ENCODE measurements at regions not wholly inside any gene's neighbourhood (a gene's known extent, or its start where the extent isn't known, plus 50 kb on each side); places are given as distances from the start of the nearest gene placed in this dataset.

DNA sequence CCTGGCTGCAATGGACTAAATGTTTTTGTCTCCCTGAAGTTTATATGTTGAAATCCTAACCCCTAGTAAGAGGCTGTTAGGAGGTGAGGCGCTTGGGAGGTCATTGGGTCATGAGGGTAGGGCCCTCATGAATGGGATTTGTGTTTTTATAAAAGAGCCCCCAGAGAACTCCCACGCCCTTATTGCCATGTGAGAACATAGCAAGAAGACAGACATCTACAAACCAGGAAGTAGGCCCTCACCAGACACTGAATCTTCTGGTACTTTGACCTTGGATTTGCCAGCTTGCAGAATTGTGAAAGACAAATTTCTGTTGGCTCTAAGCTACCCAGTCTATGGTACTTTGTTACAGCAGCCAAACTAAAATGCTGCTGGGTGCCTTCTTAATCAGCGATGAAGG is 96.1 kb upstream of the SPATA13 start:
- Histone ChIP-seq H3K4me3 (ENCODE audit: insufficient read depth, low read length, poor library complexity, severe bottlenecking) (no peak overlapping the region), H3K27me3 (ENCODE audit: low read length) (no peaks in the 10 kb centered on the region), H3K27ac (ENCODE audit: low read depth, low read length) (no peak overlapping the region), H3K4me2 (ENCODE audit: low read depth, low read length, poor library complexity, severe bottlenecking) (no peak overlapping the region), H4K20me1 (ENCODE audit: low read depth, low read length) (no peaks in the 10 kb centered on the region), H3K36me3 (ENCODE audit: low read length) (no peaks in the 10 kb centered on the region), H2AFZ (ENCODE audit: low read depth, low read length, severe bottlenecking) (no peak overlapping the region), H3K9ac (ENCODE audit: low read length) (no peak overlapping the region), H3K9me3 (ENCODE audit: insufficient read depth, low read length) (no peaks in the 10 kb centered on the region), H3K9me2 (replicated peaks; ENCODE audit: insufficient read depth, low read length) (no peaks in the 10 kb centered on the region), H3F3A (ENCODE audit: insufficient read depth) (no peaks in the 10 kb centered on the region), H3K79me2 (ENCODE audit: insufficient read depth, low read length) (no peaks in the 10 kb centered on the region)
- TF ChIP-seq EZH2phosphoT487 (conservative IDR thresholded peaks at IDR 0.05; ENCODE audit: low read length): no peak
- TF ChIP-seq, protein P1, sequence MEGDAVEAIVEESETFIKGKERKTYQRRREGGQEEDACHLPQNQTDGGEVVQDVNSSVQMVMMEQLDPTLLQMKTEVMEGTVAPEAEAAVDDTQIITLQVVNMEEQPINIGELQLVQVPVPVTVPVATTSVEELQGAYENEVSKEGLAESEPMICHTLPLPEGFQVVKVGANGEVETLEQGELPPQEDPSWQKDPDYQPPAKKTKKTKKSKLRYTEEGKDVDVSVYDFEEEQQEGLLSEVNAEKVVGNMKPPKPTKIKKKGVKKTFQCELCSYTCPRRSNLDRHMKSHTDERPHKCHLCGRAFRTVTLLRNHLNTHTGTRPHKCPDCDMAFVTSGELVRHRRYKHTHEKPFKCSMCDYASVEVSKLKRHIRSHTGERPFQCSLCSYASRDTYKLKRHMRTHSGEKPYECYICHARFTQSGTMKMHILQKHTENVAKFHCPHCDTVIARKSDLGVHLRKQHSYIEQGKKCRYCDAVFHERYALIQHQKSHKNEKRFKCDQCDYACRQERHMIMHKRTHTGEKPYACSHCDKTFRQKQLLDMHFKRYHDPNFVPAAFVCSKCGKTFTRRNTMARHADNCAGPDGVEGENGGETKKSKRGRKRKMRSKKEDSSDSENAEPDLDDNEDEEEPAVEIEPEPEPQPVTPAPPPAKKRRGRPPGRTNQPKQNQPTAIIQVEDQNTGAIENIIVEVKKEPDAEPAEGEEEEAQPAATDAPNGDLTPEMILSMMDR (IDR thresholded peaks at IDR 0.05; ENCODE audit: insufficient read depth, low read length, poor library complexity, severe bottlenecking): no peak

DNA sequence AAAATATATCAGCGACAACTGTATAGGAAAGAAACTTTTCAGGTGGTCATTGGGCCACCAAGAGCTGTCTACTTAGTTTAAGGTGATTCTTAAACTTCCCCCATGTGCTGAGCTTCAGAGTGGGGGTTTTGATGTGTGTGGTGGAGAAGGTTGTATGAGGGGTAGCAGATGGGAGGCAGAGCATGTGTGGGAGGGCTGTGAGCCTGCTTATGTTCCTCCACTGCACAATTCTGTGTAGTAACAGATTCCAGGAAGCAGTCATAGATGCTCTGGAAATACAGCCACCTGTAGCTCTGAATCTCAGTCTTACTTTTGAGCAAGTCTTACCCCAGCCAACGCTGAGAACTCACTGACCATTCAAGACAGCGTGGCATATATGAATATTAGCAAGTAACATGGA is 95.3 kb upstream of the SPATA13 start:
- Histone ChIP-seq H3K9me2 (replicated peaks; ENCODE audit: insufficient read depth, low read length) (no peaks in the 10 kb centered on the region), H3K27me3 (ENCODE audit: low read length) (no peaks in the 10 kb centered on the region), H3K9me3 (ENCODE audit: insufficient read depth, low read length) (no peaks in the 10 kb centered on the region), H3K79me2 (ENCODE audit: insufficient read depth, low read length) (no peaks in the 10 kb centered on the region), H3K9ac (ENCODE audit: low read length) (no peak overlapping the region), H2AFZ (ENCODE audit: low read depth, low read length, severe bottlenecking) (no peak overlapping the region), H3K4me2 (ENCODE audit: low read depth, low read length, poor library complexity, severe bottlenecking) (no peak overlapping the region), H4K20me1 (ENCODE audit: low read depth, low read length) (no peaks in the 10 kb centered on the region), H3K27ac (ENCODE audit: low read depth, low read length) (no peak overlapping the region), H3F3A (ENCODE audit: insufficient read depth) (no peaks in the 10 kb centered on the region), H3K4me3 (ENCODE audit: insufficient read depth, low read length, poor library complexity, severe bottlenecking) (no peak overlapping the region), H3K36me3 (ENCODE audit: low read length) (no peaks in the 10 kb centered on the region)
- TF ChIP-seq, protein P1 (IDR thresholded peaks at IDR 0.05; ENCODE audit: insufficient read depth, low read length, poor library complexity, severe bottlenecking): no peak
- TF ChIP-seq EZH2phosphoT487 (conservative IDR thresholded peaks at IDR 0.05; ENCODE audit: low read length): no peak

DNA sequence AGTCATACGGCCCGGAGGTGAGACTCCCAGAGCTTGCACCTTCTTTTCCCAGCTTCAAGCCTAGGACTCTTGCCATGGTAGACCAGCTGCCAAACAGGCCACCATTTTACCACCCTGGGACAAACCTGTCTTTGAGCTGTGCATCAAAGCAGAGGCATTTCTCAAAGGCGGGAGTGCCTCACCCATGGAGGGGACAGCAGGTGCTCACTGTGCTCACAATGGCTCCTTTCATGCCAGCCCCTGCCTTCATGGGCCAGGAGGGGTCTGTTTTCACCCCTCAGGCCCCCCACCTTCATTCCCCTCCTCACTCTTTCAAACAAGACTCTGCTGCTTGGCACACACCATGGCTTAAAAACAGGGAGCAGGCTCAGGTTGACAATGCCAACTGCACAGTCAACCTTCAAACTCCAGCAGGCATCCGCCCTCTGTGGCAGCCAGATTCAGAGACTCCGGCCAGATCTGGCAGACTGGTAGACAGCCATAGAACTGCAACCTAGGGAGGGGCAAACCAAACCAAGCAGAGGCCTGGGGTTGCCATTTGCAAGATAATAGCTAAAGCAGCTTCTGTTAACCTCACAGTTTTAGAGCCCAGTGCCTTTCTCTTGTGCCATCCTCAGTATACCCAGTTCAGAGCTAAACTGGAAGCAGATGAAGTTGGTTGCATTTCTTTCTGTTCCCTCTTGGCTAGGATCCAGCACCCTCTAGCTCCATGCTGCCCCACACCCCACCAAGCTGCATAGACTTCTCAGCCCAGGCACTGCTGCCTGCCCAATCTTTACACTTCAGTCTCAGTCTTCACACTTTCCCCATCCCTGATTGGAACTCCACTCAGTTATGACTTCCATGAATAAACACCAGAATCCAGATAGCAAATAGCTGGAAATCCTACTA is 93.9 kb upstream of the SPATA13 start:
- no peak for TF ChIP-seq EZH2phosphoT487 (conservative IDR thresholded peaks at IDR 0.05; ENCODE audit: low read length)
- H3F3A ChIP-seq (ENCODE audit: insufficient read depth): no peaks in the 10 kb centered on the region
- no peaks in the 10 kb centered on the region for H3K79me2 ChIP-seq (ENCODE audit: insufficient read depth, low read length)
- no peak overlapping the region for H3K9ac ChIP-seq (ENCODE audit: low read length)
- no peak overlapping the region for H3K4me3 ChIP-seq (ENCODE audit: insufficient read depth, low read length, poor library complexity, severe bottlenecking)
- no peak overlapping the region for H3K27ac ChIP-seq (ENCODE audit: low read depth, low read length)
- no peaks in the 10 kb centered on the region for H3K9me3 ChIP-seq (ENCODE audit: insufficient read depth, low read length)
- H3K36me3 ChIP-seq (ENCODE audit: low read length): no peaks in the 10 kb centered on the region
- H2AFZ ChIP-seq (ENCODE audit: low read depth, low read length, severe bottlenecking): no peak overlapping the region
- H3K9me2 ChIP-seq (replicated peaks; ENCODE audit: insufficient read depth, low read length): no peaks in the 10 kb centered on the region
- no peaks in the 10 kb centered on the region for H3K27me3 ChIP-seq (ENCODE audit: low read length)
- no peaks in the 10 kb centered on the region for H4K20me1 ChIP-seq (ENCODE audit: low read depth, low read length)
- no peak overlapping the region for H3K4me2 ChIP-seq (ENCODE audit: low read depth, low read length, poor library complexity, severe bottlenecking)

DNA sequence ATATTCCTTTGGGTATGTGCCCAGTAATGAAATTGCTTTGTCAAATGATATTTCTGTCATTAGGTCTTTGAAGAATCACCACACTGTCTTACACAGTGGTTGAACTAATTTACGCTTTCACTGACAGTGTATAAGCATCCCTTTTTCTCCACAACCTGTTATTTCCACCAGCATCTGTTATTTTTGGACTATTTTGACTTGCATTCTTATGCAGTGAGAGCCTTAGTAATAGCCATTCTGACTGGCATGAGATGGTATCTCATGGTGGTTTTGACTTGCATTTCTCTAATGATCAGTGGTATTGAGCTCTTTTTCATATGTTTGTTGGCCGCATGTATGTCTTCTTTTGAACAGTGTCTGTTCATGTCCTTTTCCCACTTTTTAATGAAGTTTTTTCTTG is 92.0 kb upstream of the SPATA13 start:
- no peaks in the 10 kb centered on the region for H3K79me2 ChIP-seq (ENCODE audit: insufficient read depth, low read length)
- H3K27ac ChIP-seq (ENCODE audit: low read depth, low read length): no peak overlapping the region
- no peak overlapping the region for H3K4me3 ChIP-seq (ENCODE audit: insufficient read depth, low read length, poor library complexity, severe bottlenecking)
- H4K20me1 ChIP-seq (ENCODE audit: low read depth, low read length): no peaks in the 10 kb centered on the region
- H3F3A ChIP-seq (ENCODE audit: insufficient read depth): no peaks in the 10 kb centered on the region
- TF ChIP-seq, protein P1 (IDR thresholded peaks at IDR 0.05; ENCODE audit: insufficient read depth, low read length, poor library complexity, severe bottlenecking): no peak
- no peak for TF ChIP-seq EZH2phosphoT487 (conservative IDR thresholded peaks at IDR 0.05; ENCODE audit: low read length)
- H3K27me3 ChIP-seq (ENCODE audit: low read length): no peaks in the 10 kb centered on the region
- H3K9me2 ChIP-seq (replicated peaks; ENCODE audit: insufficient read depth, low read length): no peaks in the 10 kb centered on the region
- no peaks in the 10 kb centered on the region for H3K36me3 ChIP-seq (ENCODE audit: low read length)
- no peaks in the 10 kb centered on the region for H3K9me3 ChIP-seq (ENCODE audit: insufficient read depth, low read length)
- no peak overlapping the region for H2AFZ ChIP-seq (ENCODE audit: low read depth, low read length, severe bottlenecking)
- H3K9ac ChIP-seq (ENCODE audit: low read length): no peak overlapping the region
- no peak overlapping the region for H3K4me2 ChIP-seq (ENCODE audit: low read depth, low read length, poor library complexity, severe bottlenecking)
